Prostate gland (tissue), 2 donors: ENCODE measurements at regions not wholly inside any gene's neighbourhood (a gene's known extent, or its start where the extent isn't known, plus 50 kb on each side); places are given as distances from the start of the nearest gene placed in this dataset.

Source experiments
- CTCF ChIP-seq, 4 experiments: fragments of 200-600 bp in 2 of 4; fragments of 450-650 bp in 2 of 4; sonication (generic) in 2 of 4; IDR thresholded peaks; 1 replicate in 3 of 4; 2 replicates in 1 of 4; pipeline ENCODE4 v1.5.1; 2016 to 2019; ENCODE audit warnings: antibody characterized with exemption in 4 of 4, mild to moderate bottlenecking in 2 of 4, moderate library complexity in 2 of 4
- POLR2A ChIP-seq: fragments of 450-650 bp; IDR thresholded peaks from one replicate; pipeline ENCODE4 v1.6.1; 2016; ENCODE audit warnings: antibody characterized with exemption, mild to moderate bottlenecking
- POLR2AphosphoS5 ChIP-seq: sonication (generic); formaldehyde crosslinking; IDR thresholded peaks from one replicate; pipeline ENCODE4 v1.6.1; 2017; ENCODE audit warnings: antibody characterized with exemption

GRCh38 chr6:28721372-28721771 is 195.7 kb downstream of the GPX5 start:
- TF ChIP-seq POLR2A: no peak
- no peak for TF ChIP-seq CTCF (IDR thresholded peaks at IDR 0.05)
- TF ChIP-seq POLR2AphosphoS5: no peak
